ENCODE measurements at regions not wholly inside any gene's neighbourhood (a gene's known extent, or its start where the extent isn't known, plus 50 kb on each side); places are given as distances from the start of the nearest gene placed in this dataset.

DNA sequence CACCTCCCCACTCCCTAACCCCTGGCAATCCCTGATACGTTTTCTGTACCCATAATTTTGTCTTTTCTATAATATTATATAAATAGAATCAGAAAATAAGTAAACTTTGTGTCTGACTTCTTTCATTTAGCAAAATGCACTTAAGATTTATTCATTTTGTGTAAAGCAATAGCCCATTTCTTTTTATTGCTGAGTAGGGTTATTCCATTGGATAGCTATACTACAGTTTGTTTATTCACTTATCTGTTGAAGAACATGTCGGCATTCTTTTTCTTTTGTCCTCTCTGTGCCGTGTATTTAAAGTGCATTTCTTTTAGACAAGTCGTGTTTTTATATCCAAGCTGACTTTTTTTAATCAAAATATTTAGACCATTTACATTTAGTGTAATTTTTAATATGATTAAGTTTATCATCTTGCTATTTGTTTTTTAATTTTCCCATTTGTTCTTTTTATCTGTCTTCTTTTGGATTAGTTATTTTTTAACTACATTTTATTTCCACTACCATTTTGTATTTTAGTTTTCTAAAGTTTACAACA, 176.4 kb upstream of the TSHZ3 start:
- TF ChIP-seq CTCF (IDR thresholded peaks at IDR 0.05) (no peak), POLR2A (IDR thresholded peaks at IDR 0.05) (no peak)
